Mucosa of rectum (tissue), 2 donors: ENCODE measurements at regions not wholly inside any gene's neighbourhood (a gene's known extent, or its start where the extent isn't known, plus 50 kb on each side); places are given as distances from the start of the nearest gene placed in this dataset.

ENCODE experiments used
- H3K27ac ChIP-seq, 2 donors: one replicate each; pipeline ENCODE4 v1.7.0; 2013; ENCODE audit warnings: inconsistent platforms in 2 of 2, low read depth in 2 of 2, low read length in 2 of 2
- H3K27me3 ChIP-seq, 2 donors: one replicate each; pipeline ENCODE4 v1.7.0; 2013; ENCODE audit warnings: low read length in 2 of 2; ENCODE audit not compliant: control insufficient read depth in 2 of 2, insufficient read depth in 2 of 2
- H3K36me3 ChIP-seq, 2 donors: one replicate each; pipeline ENCODE4 v1.7.0; 2013; ENCODE audit warnings: low read length in 2 of 2; ENCODE audit not compliant: control insufficient read depth in 2 of 2, insufficient read depth in 2 of 2
- H3K4me1 ChIP-seq, 2 donors: one replicate each; pipeline ENCODE4 v1.7.0; 2013; ENCODE audit warnings: low read length in 2 of 2, mild to moderate bottlenecking in 1 of 2; ENCODE audit not compliant: control insufficient read depth in 2 of 2, insufficient read depth in 2 of 2
- H3K4me3 ChIP-seq, 2 donors: one replicate each; pipeline ENCODE4 v1.7.0; 2013; ENCODE audit warnings: low read length in 2 of 2
- H3K9ac ChIP-seq, 2 donors: one replicate each; pipeline ENCODE4 v1.7.0; 2013; ENCODE audit warnings: low read length in 2 of 2, low read depth in 1 of 2, mild to moderate bottlenecking in 1 of 2
- H3K9me3 ChIP-seq, 2 donors: one replicate each; pipeline ENCODE4 v1.7.0; 2013; ENCODE audit warnings: low read length in 2 of 2; ENCODE audit not compliant: control insufficient read depth in 2 of 2
- donor health status: healthy.
- donor health status: Normal muscosa, but diverticular disease.

DNA sequence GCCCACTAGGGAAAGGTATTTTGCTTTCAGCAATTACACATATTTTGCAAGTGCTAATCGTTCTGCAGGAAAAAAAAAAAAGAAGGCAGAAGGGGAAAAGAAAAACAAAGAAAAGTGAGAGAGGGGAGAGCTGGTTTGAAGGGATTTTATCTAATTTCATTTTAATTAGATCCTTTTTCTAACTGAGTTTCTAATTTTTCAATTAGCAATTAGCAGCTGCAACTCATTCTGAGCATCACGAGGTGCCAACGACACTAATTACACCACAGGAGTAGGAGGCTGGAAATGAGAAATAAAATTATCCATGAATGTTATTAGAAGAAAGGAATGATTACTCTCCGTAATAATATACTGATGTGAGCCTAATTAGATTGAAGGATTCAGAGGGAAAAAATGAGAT, 481.0 kb upstream of the CAMK1G start:
- no peak overlapping the region for H3K4me3 ChIP-seq
- no peaks in the 10 kb centered on the region for H3K27me3 ChIP-seq
- no peaks in the 10 kb centered on the region for H3K36me3 ChIP-seq
- H3K9me3 ChIP-seq, result no peaks in the 10 kb centered on the region
- H3K9ac ChIP-seq, result no peak overlapping the region
- H3K4me1 ChIP-seq, result no peaks in the 10 kb centered on the region
- no peak overlapping the region for H3K27ac ChIP-seq

DNA sequence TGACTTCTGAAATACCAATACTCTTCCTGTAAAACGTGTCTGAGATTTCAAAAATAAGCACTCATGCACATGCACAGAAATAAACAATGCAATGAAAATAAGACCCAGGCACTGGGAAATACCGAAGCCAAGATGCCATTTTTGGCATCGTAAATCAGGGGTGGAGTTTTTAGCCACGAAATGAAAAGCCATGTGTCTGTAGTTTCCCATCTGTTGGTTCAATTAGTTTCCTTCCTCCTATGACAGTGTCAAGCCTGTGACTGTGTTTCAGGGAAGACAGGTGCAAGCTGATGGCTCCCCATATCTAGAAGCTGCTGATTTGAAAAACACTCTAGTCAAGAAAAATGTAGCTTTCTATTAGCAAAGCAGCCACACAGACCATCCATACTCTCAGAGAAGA, 480.4 kb upstream of the CAMK1G start:
- H3K27ac ChIP-seq, result peak overlapping the region in 1 of 2 donors; percentile 24
- no peaks in the 10 kb centered on the region for H3K36me3 ChIP-seq

DNA sequence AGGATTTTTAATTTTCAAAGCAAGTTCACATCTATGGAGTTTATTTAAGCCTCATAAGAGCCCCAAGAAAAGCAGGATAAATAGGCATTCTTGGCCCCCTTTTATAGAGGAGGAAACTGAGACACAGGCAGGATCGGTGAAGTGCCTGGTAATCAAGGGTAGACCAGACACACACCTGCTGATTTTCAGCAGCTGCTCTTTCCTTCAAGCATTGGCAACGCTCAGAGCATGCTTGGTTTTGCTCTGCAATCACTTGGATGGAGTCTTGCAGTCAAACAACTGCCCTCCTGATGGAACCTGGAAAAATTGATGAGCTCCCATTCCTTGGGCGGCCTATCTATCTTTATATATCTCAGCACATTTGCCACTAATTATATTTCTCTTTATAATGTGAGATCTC, 478.9 kb upstream of the CAMK1G start:
- Histone ChIP-seq H3K27me3 (no peaks in the 10 kb centered on the region), H3K9ac (no peak overlapping the region), H3K27ac (no peak overlapping the region), H3K4me1 (peaks cover 2 to 4% of the 10 kb centered on the region in 2 donors), H3K36me3 (no peaks in the 10 kb centered on the region), H3K4me3 (no peak overlapping the region), H3K9me3 (no peaks in the 10 kb centered on the region)

More for the DNA sequence above, 480.4 kb upstream of the CAMK1G start:
- Histone ChIP-seq H3K9me3 (no peaks in the 10 kb centered on the region), H3K27me3 (no peaks in the 10 kb centered on the region), H3K4me3 (no peak overlapping the region), H3K9ac (no peak overlapping the region), H3K4me1 (no peaks in the 10 kb centered on the region)

DNA sequence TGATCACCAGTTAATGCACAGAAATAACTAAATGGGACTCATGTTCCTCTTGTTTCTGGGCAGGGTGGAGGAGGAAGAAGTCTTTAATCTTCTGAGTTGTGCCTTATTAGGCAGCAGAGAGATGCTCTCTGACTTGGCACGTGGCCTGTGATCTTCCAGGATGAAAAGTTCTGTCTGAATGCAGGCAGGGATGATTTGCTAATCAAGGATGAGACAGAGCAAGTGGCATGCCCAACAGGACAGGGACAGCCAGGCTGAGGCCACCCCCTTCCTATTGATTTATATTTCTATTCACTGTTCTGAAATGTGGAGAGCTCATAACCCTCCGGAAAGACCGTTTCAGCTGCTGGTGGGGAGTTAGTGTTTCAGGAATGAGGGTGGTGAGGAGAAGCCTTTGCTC, 477.8 kb upstream of the CAMK1G start:
- Histone ChIP-seq H3K4me1 (peaks cover 2 to 6% of the 10 kb centered on the region in 2 donors), H3K9me3 (no peaks in the 10 kb centered on the region), H3K4me3 (no peak overlapping the region), H3K36me3 (no peaks in the 10 kb centered on the region), H3K27me3 (no peaks in the 10 kb centered on the region), H3K9ac (no peak overlapping the region), H3K27ac (no peak overlapping the region)

DNA sequence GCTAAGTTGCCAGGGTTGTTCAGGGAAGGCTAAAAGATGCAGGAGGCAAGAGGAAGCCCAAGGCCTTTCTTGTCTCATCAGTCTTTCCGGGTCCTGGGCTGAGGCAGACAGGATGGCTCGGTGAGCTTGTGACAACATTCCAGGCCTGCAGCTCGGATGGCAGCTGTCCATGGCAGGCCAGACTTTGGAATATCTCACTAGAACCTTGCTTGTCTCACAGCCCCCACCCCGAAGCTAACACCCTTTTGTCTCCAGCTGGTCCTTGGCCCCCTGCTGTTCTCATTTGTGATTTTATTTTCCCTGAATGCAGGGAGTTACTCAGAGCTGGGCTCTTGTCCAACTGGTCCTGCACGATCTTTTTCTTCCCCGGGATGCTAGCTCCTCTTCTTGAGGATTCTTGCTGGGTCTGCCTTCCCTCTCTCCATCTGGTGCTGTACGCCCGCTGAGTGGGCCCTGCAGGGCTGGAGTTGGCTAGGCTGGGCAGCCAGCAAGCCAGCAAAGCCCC, 477.2 kb upstream of the CAMK1G start:
- Histone ChIP-seq H3K9ac (no peak overlapping the region), H3K9me3 (no peaks in the 10 kb centered on the region), H3K36me3 (no peaks in the 10 kb centered on the region), H3K4me1 (peaks cover 2 to 6% of the 10 kb centered on the region in 2 donors), H3K4me3 (no peak overlapping the region), H3K27ac (no peak overlapping the region), H3K27me3 (no peaks in the 10 kb centered on the region)

DNA sequence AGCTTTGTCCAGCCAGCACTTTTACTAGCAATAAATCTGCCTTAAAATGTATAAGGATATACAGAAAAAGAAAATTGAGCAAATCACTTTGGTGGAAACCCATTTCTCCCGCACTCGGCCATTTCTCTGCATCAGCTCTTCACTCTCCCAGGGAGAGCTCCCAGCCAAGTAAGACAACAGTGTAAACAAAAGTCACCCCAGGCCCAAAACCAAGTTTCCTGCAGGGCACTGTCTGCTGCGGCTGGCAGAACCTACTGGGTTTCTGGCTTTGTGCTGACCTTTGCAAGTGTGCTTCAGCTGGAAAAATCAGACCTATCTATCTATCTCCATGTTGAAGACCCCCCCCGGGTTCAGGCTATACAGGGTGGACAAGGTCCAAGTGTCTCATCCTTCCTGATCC, 476.7 kb upstream of the CAMK1G start:
- Histone ChIP-seq H3K4me3 (no peak overlapping the region), H3K27ac (peak overlapping the region in 1 of 2 donors; percentile 44)

DNA sequence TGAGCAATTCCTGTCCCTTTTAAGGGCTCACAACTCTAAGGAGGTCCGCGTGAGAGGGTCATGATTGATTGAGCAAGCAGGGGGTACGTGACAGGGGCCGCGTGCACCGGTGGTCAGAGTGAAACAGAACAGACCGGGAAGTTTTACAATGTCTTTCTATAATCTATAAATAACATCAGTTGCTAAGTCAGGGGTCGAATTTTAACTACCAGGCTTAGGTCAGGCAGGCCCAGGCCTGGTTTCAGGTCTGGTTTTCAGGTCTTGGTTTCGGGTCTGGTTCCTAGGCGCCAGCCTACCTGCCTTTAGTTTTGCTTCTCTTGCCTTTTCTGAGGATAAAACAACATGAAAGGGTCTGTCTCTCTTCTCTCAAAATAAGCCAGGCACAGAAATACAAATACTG, 476.0 kb upstream of the CAMK1G start:
- Histone ChIP-seq H3K27ac (peak overlapping the region; percentile 27 to 44), H3K9ac (no peak overlapping the region)

More for the DNA sequence above, 476.7 kb upstream of the CAMK1G start:
- Histone ChIP-seq H3K4me1 (peaks cover 2 to 6% of the 10 kb centered on the region in 2 donors), H3K36me3 (no peaks in the 10 kb centered on the region), H3K9me3 (no peaks in the 10 kb centered on the region), H3K27me3 (no peaks in the 10 kb centered on the region), H3K9ac (no peak overlapping the region)

DNA sequence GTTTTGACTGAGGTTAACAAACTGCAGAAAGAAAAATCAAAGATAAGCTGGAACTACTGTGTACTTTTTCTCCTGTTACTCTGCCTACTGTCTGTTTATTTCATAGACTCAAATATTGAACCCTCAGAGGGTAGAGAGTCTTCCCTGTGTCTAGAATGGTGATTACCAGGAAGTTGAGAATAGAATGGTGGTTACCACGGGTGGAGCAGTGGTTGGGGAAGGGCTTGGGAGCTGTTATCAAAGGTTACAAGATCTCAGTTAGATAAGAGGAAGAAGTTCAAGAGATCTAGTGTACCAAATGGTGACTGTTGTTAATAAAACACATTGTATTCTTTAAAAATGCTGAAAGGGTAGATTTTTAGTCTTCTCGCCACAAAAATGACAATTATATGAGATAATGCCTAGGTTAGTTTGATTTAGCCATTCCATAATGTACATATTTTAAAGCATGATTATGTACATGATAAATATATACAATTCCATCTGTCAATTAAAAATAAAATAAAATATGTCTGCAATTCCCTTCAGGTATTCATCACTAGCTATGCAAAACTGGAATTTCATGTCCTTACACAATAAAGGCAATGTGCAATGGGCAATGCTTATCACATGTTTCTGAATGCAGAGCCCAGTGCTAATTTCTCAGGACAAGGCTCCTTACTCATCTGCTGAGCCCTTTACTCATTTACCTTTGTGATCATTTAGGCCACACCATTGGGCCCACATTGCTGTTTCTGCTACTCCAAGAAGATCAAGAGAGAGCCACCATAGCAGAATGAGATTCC, 474.3 kb upstream of the CAMK1G start:
- H3K9me3 ChIP-seq, result no peaks in the 10 kb centered on the region
- no peaks in the 10 kb centered on the region for H3K27me3 ChIP-seq
- H3K36me3 ChIP-seq, result no peaks in the 10 kb centered on the region
- peak overlapping the region; percentile 1 to 33 for H3K27ac ChIP-seq
- no peak overlapping the region for H3K9ac ChIP-seq
- H3K4me1 ChIP-seq, result peaks cover 2 to 6% of the 10 kb centered on the region in 2 donors
- H3K4me3 ChIP-seq, result no peak overlapping the region

More for the DNA sequence above, 476.0 kb upstream of the CAMK1G start:
- H3K4me3 ChIP-seq, result no peak overlapping the region
- H3K36me3 ChIP-seq, result no peaks in the 10 kb centered on the region
- no peaks in the 10 kb centered on the region for H3K9me3 ChIP-seq
- H3K27me3 ChIP-seq, result no peaks in the 10 kb centered on the region
- peaks cover 2 to 6% of the 10 kb centered on the region in 2 donors for H3K4me1 ChIP-seq

DNA sequence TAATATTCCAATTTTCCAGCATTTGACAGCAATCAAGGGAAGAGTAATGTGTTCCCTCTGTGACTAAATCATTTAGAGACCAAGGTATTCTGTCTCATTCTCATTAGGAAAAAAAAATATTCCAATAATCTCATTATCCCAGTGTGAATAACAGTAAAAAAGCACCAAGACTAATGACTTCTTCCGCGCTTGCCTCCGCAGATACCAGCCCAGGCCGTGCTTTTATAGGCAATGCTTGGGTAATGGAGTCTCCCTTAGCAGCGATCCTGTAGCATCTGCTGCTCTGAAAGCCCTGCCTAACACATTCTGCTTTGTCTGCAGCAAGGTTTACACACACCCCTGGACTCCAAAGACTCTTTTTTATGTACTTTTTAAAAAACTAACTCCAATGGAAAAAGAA, 470.0 kb upstream of the CAMK1G start:
- no peak overlapping the region for H3K9ac ChIP-seq
- no peaks in the 10 kb centered on the region for H3K9me3 ChIP-seq
- no peaks in the 10 kb centered on the region for H3K36me3 ChIP-seq
- peaks cover 2 to 5% of the 10 kb centered on the region in 2 donors for H3K4me1 ChIP-seq
- no peak overlapping the region for H3K4me3 ChIP-seq
- no peaks in the 10 kb centered on the region for H3K27me3 ChIP-seq
- H3K27ac ChIP-seq, result no peak overlapping the region

DNA sequence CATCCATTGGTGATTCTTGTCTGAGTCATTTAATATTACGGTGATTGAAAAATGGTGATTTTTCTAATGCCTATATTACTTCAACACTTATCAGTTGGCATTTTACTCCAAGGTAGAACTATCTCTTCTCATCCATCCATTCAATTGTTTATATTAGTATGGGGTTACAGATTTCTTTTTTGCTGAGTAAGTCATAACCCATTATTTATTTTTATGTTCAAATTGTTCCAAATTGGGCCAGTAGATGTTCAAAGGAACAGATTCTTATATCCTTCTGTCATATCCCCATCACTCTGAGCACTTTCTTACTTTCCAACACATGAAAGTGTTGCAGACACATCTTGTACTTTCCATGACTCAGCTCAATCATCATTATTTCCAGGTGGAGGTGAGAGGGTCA, 466.8 kb upstream of the CAMK1G start:
- H3K27me3 ChIP-seq, result no peaks in the 10 kb centered on the region
- H3K27ac ChIP-seq, result no peak overlapping the region
- H3K36me3 ChIP-seq, result no peaks in the 10 kb centered on the region
- no peaks in the 10 kb centered on the region for H3K4me1 ChIP-seq
- H3K9ac ChIP-seq, result no peak overlapping the region
- no peak overlapping the region for H3K4me3 ChIP-seq
- no peaks in the 10 kb centered on the region for H3K9me3 ChIP-seq
